OCI-LY1 (cell line): ENCODE measurements at regions not wholly inside any gene's neighbourhood (a gene's known extent, or its start where the extent isn't known, plus 50 kb on each side); places are given as distances from the start of the nearest gene placed in this dataset.

Source experiments
- H2AFZ ChIP-seq: fragments of 200-600 bp; sonication (generic), shearing (Covaris generic); 2 replicates; pipeline ENCODE4 v1.6.0; 2014; ENCODE audit warnings: antibody characterized with exemption, mild to moderate bottlenecking, low read length
- H3F3A ChIP-seq: fragments of 200-600 bp; sonication (generic), shearing (Covaris generic); 2 replicates; pipeline ENCODE4 v1.6.0; 2014; ENCODE audit warnings: mild to moderate bottlenecking, antibody characterized with exemption, low read length, moderate library complexity; ENCODE audit not compliant: insufficient read depth
- H3K27ac ChIP-seq: fragments of 200-600 bp; sonication (generic); 2 replicates; pipeline ENCODE4 v1.5.1; 2014; ENCODE audit warnings: low read length, mixed run types, mild to moderate bottlenecking, low read depth; ENCODE audit not compliant: poor library complexity, severe bottlenecking
- H3K27me3 ChIP-seq: fragments of 200-600 bp; sonication (generic); 2 replicates; pipeline ENCODE4 v1.6.0; 2014; ENCODE audit warnings: antibody characterized with exemption, mild to moderate bottlenecking, low read length, moderate library complexity; ENCODE audit not compliant: insufficient read depth
- H3K36me3 ChIP-seq: fragments of 200-600 bp; sonication (generic); 2 replicates; pipeline ENCODE4 v1.6.1; 2014; ENCODE audit warnings: mild to moderate bottlenecking, antibody characterized with exemption, low read length, moderate library complexity, mixed read lengths; ENCODE audit not compliant: insufficient read depth
- H3K4me1 ChIP-seq: fragments of 200-600 bp; sonication (generic); 2 replicates; pipeline ENCODE4 v1.5.1; 2014; ENCODE audit warnings: mild to moderate bottlenecking, low read length, moderate library complexity; ENCODE audit not compliant: insufficient read depth, severe bottlenecking
- H3K4me2 ChIP-seq: fragments of 200-600 bp; sonication (generic), shearing (Covaris generic); 2 replicates; pipeline ENCODE4 v1.6.1; 2014; ENCODE audit warnings: low read length
- H3K4me3 ChIP-seq: fragments of 200-600 bp; sonication (generic); 2 replicates; pipeline ENCODE4 v1.5.1; 2014; ENCODE audit warnings: low read length, low read depth, mild to moderate bottlenecking, mixed read lengths; ENCODE audit not compliant: poor library complexity, severe bottlenecking
- H3K79me2 ChIP-seq: fragments of 200-600 bp; shearing (Covaris generic); 2 replicates; pipeline ENCODE4 v1.6.1; 2016; ENCODE audit warnings: mixed run types, low read length, mixed read lengths; ENCODE audit not compliant: insufficient read depth
- H3K9ac ChIP-seq: fragments of 200-600 bp; sonication (generic), shearing (Covaris generic); 2 replicates; pipeline ENCODE4 v1.6.1; 2014; ENCODE audit warnings: mild to moderate bottlenecking, low read length, mixed read lengths
- H3K9me2 ChIP-seq: fragments of 200-600 bp; sonication (generic), shearing (Covaris generic); 2 replicates; pipeline ENCODE4 v1.6.1; 2014; ENCODE audit warnings: low read depth, mild to moderate bottlenecking, low read length, mixed read lengths
- H3K9me3 ChIP-seq: fragments of 200-600 bp; shearing (Covaris generic); 2 replicates; pipeline ENCODE4 v1.6.1; 2014; ENCODE audit warnings: low read length, mixed read lengths
- H4K20me1 ChIP-seq: fragments of 200-600 bp; sonication (generic), shearing (Covaris generic); 2 replicates; pipeline ENCODE4 v1.6.0; 2016; ENCODE audit warnings: mild to moderate bottlenecking, low read length; ENCODE audit not compliant: insufficient read depth
- EZH2 ChIP-seq: fragments of 200-600 bp; sonication (generic), shearing (Covaris generic); IDR thresholded peaks from 2 replicates; pipeline ENCODE4 v1.8.0; 2017; ENCODE audit warnings: borderline replicate concordance, mixed run types, mild to moderate bottlenecking, antibody characterized with exemption, low read length, moderate library complexity, mixed read lengths
- TF ChIP-seq, protein P1 (sequence below): fragments of 200-600 bp; sonication (generic), shearing (Covaris generic); IDR thresholded peaks from 2 replicates; pipeline ENCODE4 v1.5.1; 2017; ENCODE audit warnings: mild to moderate bottlenecking, antibody characterized with exemption, low read length, moderate library complexity, mixed read lengths

DNA sequence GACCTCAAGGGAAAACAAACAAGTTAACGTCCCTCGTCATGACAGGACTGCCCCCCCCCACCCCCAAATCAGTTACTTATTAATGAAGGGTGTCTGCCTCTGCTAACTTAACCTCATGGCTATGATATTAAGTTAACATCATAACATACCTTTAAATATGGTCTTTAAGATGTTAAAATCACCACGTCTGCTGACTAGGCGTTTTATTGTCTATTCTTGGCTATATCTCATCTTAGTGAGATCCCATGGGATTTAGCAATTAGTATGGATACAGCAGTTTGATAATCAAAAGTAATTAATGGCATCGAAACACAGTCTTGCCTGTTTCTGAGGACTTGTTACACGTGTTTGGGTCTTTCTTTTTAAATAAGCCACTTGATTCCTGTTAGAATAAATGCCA is 186.9 kb downstream of the FOXB1 start:
- H3K79me2 ChIP-seq = no peaks in the 10 kb centered on the region
- H3K4me3 ChIP-seq = no peak overlapping the region
- no peaks in the 10 kb centered on the region for H3K9me3 ChIP-seq
- no peaks in the 10 kb centered on the region for H4K20me1 ChIP-seq
- TF ChIP-seq, protein P1, sequence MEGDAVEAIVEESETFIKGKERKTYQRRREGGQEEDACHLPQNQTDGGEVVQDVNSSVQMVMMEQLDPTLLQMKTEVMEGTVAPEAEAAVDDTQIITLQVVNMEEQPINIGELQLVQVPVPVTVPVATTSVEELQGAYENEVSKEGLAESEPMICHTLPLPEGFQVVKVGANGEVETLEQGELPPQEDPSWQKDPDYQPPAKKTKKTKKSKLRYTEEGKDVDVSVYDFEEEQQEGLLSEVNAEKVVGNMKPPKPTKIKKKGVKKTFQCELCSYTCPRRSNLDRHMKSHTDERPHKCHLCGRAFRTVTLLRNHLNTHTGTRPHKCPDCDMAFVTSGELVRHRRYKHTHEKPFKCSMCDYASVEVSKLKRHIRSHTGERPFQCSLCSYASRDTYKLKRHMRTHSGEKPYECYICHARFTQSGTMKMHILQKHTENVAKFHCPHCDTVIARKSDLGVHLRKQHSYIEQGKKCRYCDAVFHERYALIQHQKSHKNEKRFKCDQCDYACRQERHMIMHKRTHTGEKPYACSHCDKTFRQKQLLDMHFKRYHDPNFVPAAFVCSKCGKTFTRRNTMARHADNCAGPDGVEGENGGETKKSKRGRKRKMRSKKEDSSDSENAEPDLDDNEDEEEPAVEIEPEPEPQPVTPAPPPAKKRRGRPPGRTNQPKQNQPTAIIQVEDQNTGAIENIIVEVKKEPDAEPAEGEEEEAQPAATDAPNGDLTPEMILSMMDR = no peak
- TF ChIP-seq EZH2 = no peak
- H3K9ac ChIP-seq = no peak overlapping the region
- H3K27me3 ChIP-seq = no peaks in the 10 kb centered on the region
- H3K36me3 ChIP-seq = no peaks in the 10 kb centered on the region
- no peak overlapping the region for H2AFZ ChIP-seq
- H3K4me1 ChIP-seq = no peaks in the 10 kb centered on the region
- no peak overlapping the region for H3K27ac ChIP-seq
- no peak overlapping the region for H3K4me2 ChIP-seq
- H3K9me2 ChIP-seq = no peaks in the 10 kb centered on the region
- no peaks in the 10 kb centered on the region for H3F3A ChIP-seq

DNA sequence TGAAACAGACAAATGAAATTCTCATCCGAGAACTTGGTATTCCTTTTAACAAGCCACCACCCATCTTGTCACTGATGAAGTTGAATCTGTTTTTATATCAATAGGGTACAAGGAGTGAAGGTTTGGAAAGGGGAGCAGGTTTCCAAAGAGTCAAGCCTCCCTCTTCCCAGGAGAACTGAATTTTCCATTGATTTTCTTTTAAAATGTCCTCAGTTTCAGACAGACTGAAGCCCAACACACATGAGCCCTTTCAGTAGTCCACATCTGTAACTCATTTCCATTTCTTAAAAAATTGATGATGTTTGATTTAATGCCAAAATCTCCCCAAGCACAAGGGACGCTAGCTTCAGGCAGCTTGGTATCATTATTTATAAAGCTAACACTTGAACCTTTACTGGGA is 187.7 kb downstream of the FOXB1 start:
- H3K9ac ChIP-seq = no peak overlapping the region
- no peaks in the 10 kb centered on the region for H3F3A ChIP-seq
- H3K27ac ChIP-seq = no peak overlapping the region
- TF ChIP-seq EZH2 = no peak
- TF ChIP-seq, protein P1 = no peak
- no peaks in the 10 kb centered on the region for H4K20me1 ChIP-seq
- H3K9me3 ChIP-seq = no peaks in the 10 kb centered on the region
- H3K9me2 ChIP-seq = no peaks in the 10 kb centered on the region
- no peaks in the 10 kb centered on the region for H3K36me3 ChIP-seq
- no peaks in the 10 kb centered on the region for H3K4me1 ChIP-seq
- H3K27me3 ChIP-seq = no peaks in the 10 kb centered on the region
- no peak overlapping the region for H3K4me2 ChIP-seq
- H3K79me2 ChIP-seq = no peaks in the 10 kb centered on the region
- H2AFZ ChIP-seq = no peak overlapping the region
- H3K4me3 ChIP-seq = no peak overlapping the region

DNA sequence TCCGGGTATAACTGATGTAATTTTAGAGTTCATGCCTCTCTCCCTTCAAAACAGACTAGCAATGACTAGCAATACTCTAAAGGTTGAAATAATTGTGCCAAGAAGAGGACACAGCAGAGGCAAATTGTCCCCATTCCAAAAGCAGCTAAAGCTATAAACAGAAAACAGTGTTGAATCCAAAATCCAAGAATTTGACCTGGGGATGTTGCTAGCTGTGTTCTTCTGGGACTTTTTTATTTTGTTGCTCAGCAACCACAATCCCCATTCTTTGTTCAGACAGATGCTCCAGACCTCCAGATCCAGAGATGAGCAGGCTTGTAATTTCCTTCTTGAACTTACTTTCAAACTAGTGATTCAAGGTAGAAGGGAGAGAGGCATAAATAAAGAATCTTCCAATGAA is 191.5 kb downstream of the FOXB1 start:
- no peak overlapping the region for H3K4me2 ChIP-seq
- H3K4me3 ChIP-seq = no peak overlapping the region
- no peaks in the 10 kb centered on the region for H3F3A ChIP-seq
- no peak overlapping the region for H2AFZ ChIP-seq
- H3K9me3 ChIP-seq = no peaks in the 10 kb centered on the region
- no peaks in the 10 kb centered on the region for H3K36me3 ChIP-seq
- no peaks in the 10 kb centered on the region for H3K79me2 ChIP-seq
- no peaks in the 10 kb centered on the region for H4K20me1 ChIP-seq
- no peaks in the 10 kb centered on the region for H3K4me1 ChIP-seq
- TF ChIP-seq EZH2 = no peak
- TF ChIP-seq, protein P1 = no peak
- H3K27me3 ChIP-seq = no peaks in the 10 kb centered on the region
- H3K27ac ChIP-seq = no peak overlapping the region
- no peaks in the 10 kb centered on the region for H3K9me2 ChIP-seq
- no peak overlapping the region for H3K9ac ChIP-seq
